ENCODE measurements at regions not wholly inside any gene's neighbourhood (a gene's known extent, or its start where the extent isn't known, plus 50 kb on each side); places are given as distances from the start of the nearest gene placed in this dataset.
"Not testable (repeated sequence)": the region's sequence is repeated elsewhere in the genome, so short reads cannot be mapped to it uniquely, and the experiment has no call there.

GRCh38 chr5:130520211-130520610 is 615.9 kb downstream of the CHSY3 start:
- Histone ChIP-seq H3K4me3 (no peak overlapping the region), H3K27ac (no peak overlapping the region), H3K9ac (ENCODE audit: low read depth in 2 of 2, low read length in 2 of 2) (no peak overlapping the region), H3K27me3 (no peaks in the 10 kb centered on the region), H3K9me3 (no peaks in the 10 kb centered on the region), H3K4me1 (no peaks in the 10 kb centered on the region), H3K36me3 (no peaks in the 10 kb centered on the region)
- DNase-seq: no peak
- TF ChIP-seq CTCF (IDR thresholded peaks at IDR 0.05): no peak
- intact Hi-C loops (cut with DNase I): no loop called here

GRCh38 chr5:130514984-130515690 is 610.9 kb downstream of the CHSY3 start:
- DNase-seq: no peak
- TF ChIP-seq CTCF (IDR thresholded peaks at IDR 0.05): no peak
- intact Hi-C loops (cut with DNase I): no loop called here
- Histone ChIP-seq H3K9ac (ENCODE audit: low read depth in 2 of 2, low read length in 2 of 2) (no peak overlapping the region), H3K4me3 (no peak overlapping the region), H3K9me3 (no peaks in the 10 kb centered on the region), H3K4me1 (no peaks in the 10 kb centered on the region), H3K27me3 (no peaks in the 10 kb centered on the region), H3K27ac (no peak overlapping the region), H3K36me3 (no peaks in the 10 kb centered on the region)

- H3K9me3 ChIP-seq: no peaks in the 10 kb centered on the region
- no peaks in the 10 kb centered on the region for H3K4me1 ChIP-seq
- no peak overlapping the region for H3K27ac ChIP-seq
- no peaks in the 10 kb centered on the region for H3K36me3 ChIP-seq
- no peak overlapping the region for H3K9ac ChIP-seq (ENCODE audit: low read depth in 2 of 2, low read length in 2 of 2)
- DNase-seq: no peak
- no peak overlapping the region for H3K4me3 ChIP-seq
- intact Hi-C loops (cut with DNase I): no loop called here
- H3K27me3 ChIP-seq: no peaks in the 10 kb centered on the region
- TF ChIP-seq CTCF (IDR thresholded peaks at IDR 0.05): no peak
Observed at GRCh38 chr5:130502702-130503101, 598.4 kb downstream of the CHSY3 start.

GRCh38 chr5:130501151-130501865 is 597.0 kb downstream of the CHSY3 start:
- DNase-seq: no peak
- Histone ChIP-seq H3K9ac (ENCODE audit: low read depth in 2 of 2, low read length in 2 of 2) (no peak overlapping the region), H3K36me3 (no peaks in the 10 kb centered on the region), H3K27ac (no peak overlapping the region), H3K4me1 (no peaks in the 10 kb centered on the region), H3K4me3 (no peak overlapping the region), H3K9me3 (no peaks in the 10 kb centered on the region), H3K27me3 (no peaks in the 10 kb centered on the region)
- intact Hi-C loops (cut with DNase I): no loop called here
- no peak for TF ChIP-seq CTCF (IDR thresholded peaks at IDR 0.05)

GRCh38 chr5:130500495-130500894 is 596.2 kb downstream of the CHSY3 start:
- H3K27ac ChIP-seq; H3K4me1 ChIP-seq; H3K9me3 ChIP-seq; H3K4me3 ChIP-seq; DNase-seq; intact Hi-C loops (cut with DNase I); H3K36me3 ChIP-seq; H3K9ac ChIP-seq (ENCODE audit: low read depth in 2 of 2, low read length in 2 of 2); H3K27me3 ChIP-seq: not testable (repeated sequence)

GRCh38 chr5:130496215-130496614 is 592.0 kb downstream of the CHSY3 start:
- no peak overlapping the region for H3K27ac ChIP-seq
- no peak for DNase-seq
- no peaks in the 10 kb centered on the region for H3K36me3 ChIP-seq
- H3K9me3 ChIP-seq: no peaks in the 10 kb centered on the region
- no peaks in the 10 kb centered on the region for H3K27me3 ChIP-seq
- H3K9ac ChIP-seq (ENCODE audit: low read depth in 2 of 2, low read length in 2 of 2): no peak overlapping the region
- no peak overlapping the region for H3K4me3 ChIP-seq
- H3K4me1 ChIP-seq: no peaks in the 10 kb centered on the region
- no peak for TF ChIP-seq CTCF (IDR thresholded peaks at IDR 0.05)
- intact Hi-C loops (cut with DNase I): no loop called here

Data from colonic mucosa (tissue), 4 donors.